HCT116 (cell line): ENCODE measurements at regions not wholly inside any gene's neighbourhood (a gene's known extent, or its start where the extent isn't known, plus 50 kb on each side); places are given as distances from the start of the nearest gene placed in this dataset.

Experiments used
- ATAC-seq: fragments of 200-7000 bp; cut with Tn5 transposase; 2 replicates; pipeline ENCODE4 v1.9.1; 2020; ENCODE audit warnings: mild to moderate bottlenecking, moderate library complexity
- BruUV-seq: library from RNA; stranded (reverse); fragments of 400-500 nt; replicated peaks from 2 replicates; lab custom pipeline; 2021; lab: Mats Ljungman, UMichigan
- CTCF ChIA-PET: fragments of 300-600 bp; sonication (Branson Sonifier 250); formaldehyde crosslinking; loops from one replicate; lab custom pipeline; 2021; ENCODE audit warnings: antibody characterized with exemption; lab: Charles Lee
- POLR2A ChIA-PET: fragments of 300-600, 350-600 bp; sonication (Branson Sonifier 250); formaldehyde crosslinking; loops from one replicate; lab custom pipeline; 2021; ENCODE audit warnings: antibody characterized with exemption; lab: Charles Lee
- RAD21 ChIA-PET, 2 experiments: fragments of 300-600 bp; sonication (Branson Sonifier 250); formaldehyde crosslinking; loops; one replicate each; lab custom pipeline; 2023; ENCODE audit warnings: low total read pairs in 2 of 2; ENCODE audit not compliant: uncharacterized antibody in 2 of 2, unreplicated experiment in 2 of 2, low non-redundant PET in 1 of 2; lab: Charles Lee
- DNase-seq: peaks from one replicate; pipeline ENCODE4 v3.0.0-alpha.2; 2010; ENCODE audit warnings: low read depth, low spot score
- H2AFZ ChIP-seq: fragments of 200-600 bp; shearing (Covaris generic), sonication (generic); 2 replicates; pipeline ENCODE4 v1.6.1; 2017; ENCODE audit warnings: low read depth, mixed run types, mixed read lengths, antibody characterized with exemption, low read length; ENCODE audit not compliant: poor library complexity, severe bottlenecking
- H3K27ac ChIP-seq: 2 replicates; pipeline ENCODE4 v1.5.1; 2012; ENCODE audit warnings: low read depth, low read length
- H3K27me3 ChIP-seq: fragments of 200-600 bp; sonication (generic); 2 replicates; pipeline ENCODE4 v1.6.1; 2016; ENCODE audit warnings: mixed run types, low read length, mixed read lengths; ENCODE audit not compliant: insufficient read depth
- H3K36me3 ChIP-seq, 2 experiments: fragments of 200-500 bp in 1 of 2; fragments of 200-600 bp in 1 of 2; sonication (Bioruptor generic) in 1 of 2; sonication (generic) in 1 of 2; 2 replicates each; pipeline versions ENCODE4 v1.5.1 to v1.6.1; 2014 to 2016; ENCODE audit warnings: low read length in 2 of 2, inconsistent platforms in 1 of 2, mixed read lengths in 1 of 2, mixed run types in 1 of 2; ENCODE audit not compliant: insufficient read depth in 2 of 2, control insufficient read depth in 1 of 2
- H3K4me1 ChIP-seq, 2 experiments: fragments of 200-600 bp in 1 of 2; sonication (generic) in 1 of 2; 2 replicates each; pipeline versions ENCODE4 v1.5.1 to v1.6.1; 2012 to 2017; ENCODE audit warnings: low read length in 2 of 2, inconsistent platforms in 1 of 2, mild to moderate bottlenecking in 1 of 2, mixed read lengths in 1 of 2, mixed run types in 1 of 2, moderate library complexity in 1 of 2; ENCODE audit not compliant: insufficient read depth in 2 of 2, control insufficient read depth in 1 of 2
- H3K4me2 ChIP-seq: fragments of 200-600 bp; sonication (generic); 2 replicates; pipeline ENCODE4 v1.6.1; 2017; ENCODE audit warnings: mixed run types, low read length, mixed read lengths
- H3K4me3 ChIP-seq, 2 experiments: fragments of 200-600 bp in 1 of 2; sonication (generic) in 1 of 2; replicated peaks in 1 of 2; 2 replicates each; pipeline ENCODE4 v1.5.1; 2011 to 2016; ENCODE audit warnings: low read length in 2 of 2, control low read depth in 1 of 2, low read depth in 1 of 2, mild to moderate bottlenecking in 1 of 2, mixed read lengths in 1 of 2, mixed run types in 1 of 2
- H3K79me2 ChIP-seq: fragments of 200-600 bp; sonication (generic); 2 replicates; pipeline ENCODE4 v1.6.1; 2017; ENCODE audit warnings: mild to moderate bottlenecking, mixed run types, low read length, moderate library complexity, mixed read lengths; ENCODE audit not compliant: insufficient read depth
- H3K9ac ChIP-seq: fragments of 200-600 bp; sonication (generic); 2 replicates; pipeline ENCODE4 v1.6.1; 2016; ENCODE audit warnings: low read length, mixed read lengths
- H3K9me2 ChIP-seq: fragments of 200-600 bp; sonication (generic), shearing (Covaris generic); 2 replicates; pipeline ENCODE4 v1.6.1; 2017; ENCODE audit warnings: mixed run types, mild to moderate bottlenecking, moderate library complexity; ENCODE audit not compliant: insufficient read depth
- H3K9me3 ChIP-seq, 2 experiments: fragments of 200-500 bp in 1 of 2; fragments of 200-600 bp in 1 of 2; sonication (Bioruptor generic) in 1 of 2; sonication (generic) in 1 of 2; 2 replicates each; pipeline ENCODE4 v1.6.1; 2014 to 2017; ENCODE audit warnings: low read length in 2 of 2, mixed read lengths in 2 of 2, inconsistent platforms in 1 of 2, low read depth in 1 of 2, mild to moderate bottlenecking in 1 of 2, mixed run types in 1 of 2, moderate library complexity in 1 of 2; ENCODE audit not compliant: control insufficient read depth in 1 of 2, insufficient read depth in 1 of 2
- H4K20me1 ChIP-seq: fragments of 200-600 bp; sonication (generic), shearing (Covaris generic); 2 replicates; pipeline ENCODE4 v1.6.1; 2017; ENCODE audit warnings: mixed run types, mild to moderate bottlenecking, moderate library complexity; ENCODE audit not compliant: insufficient read depth
- EGR1 ChIP-seq: IDR thresholded peaks from 2 replicates; pipeline ENCODE4 v1.6.1; 2012; ENCODE audit warnings: low read depth
- EZH2phosphoT487 ChIP-seq: fragments of 200-600 bp; IDR thresholded peaks from 2 replicates; pipeline ENCODE4 v1.6.1; 2018; ENCODE audit warnings: antibody characterized with exemption, borderline replicate concordance
- POLR2AphosphoS5 ChIP-seq: IDR thresholded peaks from 2 replicates; pipeline ENCODE4 v1.6.1; 2011; ENCODE audit warnings: mild to moderate bottlenecking, low read depth, low read length, moderate library complexity
- REST ChIP-seq: IDR thresholded peaks from 2 replicates; pipeline ENCODE4 v1.6.1; 2012; ENCODE audit warnings: low read depth
- SIN3A ChIP-seq: IDR thresholded peaks from 2 replicates; pipeline ENCODE4 v1.6.1; 2012; ENCODE audit warnings: low read depth
- SP1 ChIP-seq: IDR thresholded peaks from 2 replicates; pipeline ENCODE4 v1.6.1; 2012; ENCODE audit warnings: low read depth
- YY1 ChIP-seq: IDR thresholded peaks from 2 replicates; pipeline ENCODE4 v1.6.1; 2011; ENCODE audit warnings: low read length, low read depth, moderate library complexity, mild to moderate bottlenecking; ENCODE audit not compliant: insufficient replicate concordance; ENCODE audit errors: extremely low read depth
- ZBTB33 ChIP-seq: IDR thresholded peaks from 2 replicates; pipeline ENCODE4 v1.6.1; 2011; ENCODE audit warnings: mild to moderate bottlenecking, low read length, moderate library complexity; ENCODE audit not compliant: insufficient replicate concordance; ENCODE audit errors: extremely low read depth
- intact Hi-C: fragments of 100-400 bp; cut with micrococcal nuclease; formaldehyde crosslinking; loops from 2 replicates; pipeline ENCODE4 v1.10.0; 2022

GRCh38 chr7:69114374-69114773 lies 483.9 kb upstream of the AUTS2 start:
- no peaks in the 10 kb centered on the region for H3K79me2 ChIP-seq
- ChIA-PET RAD21 (no interaction called here), POLR2A (no interaction called here), CTCF (no interaction called here)
- TF ChIP-seq SP1, result no peak
- TF ChIP-seq YY1, result no peak
- no peak for TF ChIP-seq EZH2phosphoT487
- TF ChIP-seq EGR1, result no peak
- TF ChIP-seq SIN3A, result no peak
- no peak for TF ChIP-seq REST
- TF ChIP-seq ZBTB33, result no peak
- TF ChIP-seq POLR2AphosphoS5, result no peak
- no peaks in the 10 kb centered on the region for H3K9me2 ChIP-seq
- H3K4me2 ChIP-seq, result no peak overlapping the region
- H2AFZ ChIP-seq, result no peak overlapping the region
- H3K36me3 ChIP-seq, result no peaks in the 10 kb centered on the region
- no peaks in the 10 kb centered on the region for H3K4me1 ChIP-seq
- H3K27ac ChIP-seq, result no peak overlapping the region
- intact Hi-C loops, result no loop called here
- H3K27me3 ChIP-seq, result no peaks in the 10 kb centered on the region
- no peaks in the 10 kb centered on the region for H4K20me1 ChIP-seq
- H3K9ac ChIP-seq, result no peak overlapping the region
- ATAC-seq, result no peak
- DNase-seq, result no peak
- BruUV-seq, result no TSS peak
- H3K9me3 ChIP-seq, result peaks cover 3 to 15% of the 10 kb centered on the region in 2 experiments; a peak in 2 of 4 replicates
- H3K4me3 ChIP-seq, result no peak overlapping the region
